Ishikawa (cell line): ENCODE measurements at regions not wholly inside any gene's neighbourhood (a gene's known extent, or its start where the extent isn't known, plus 50 kb on each side); places are given as distances from the start of the nearest gene placed in this dataset.

Source experiments
- CEBPB ChIP-seq: IDR thresholded peaks from 2 replicates; pipeline ENCODE4 v1.6.1; 2012
- EP300 ChIP-seq: IDR thresholded peaks from 2 replicates; pipeline ENCODE4 v1.6.1; 2012; ENCODE audit warnings: borderline replicate concordance
- RAD21 ChIP-seq: IDR thresholded peaks from 2 replicates; pipeline ENCODE4 v1.6.1; 2012; ENCODE audit warnings: low read depth
- TAF1 ChIP-seq: IDR thresholded peaks from 2 replicates; pipeline ENCODE4 v1.6.1; 2012; ENCODE audit warnings: low read depth, mild to moderate bottlenecking
- TEAD4 ChIP-seq: IDR thresholded peaks from 2 replicates; pipeline ENCODE4 v1.6.1; 2012
- YY1 ChIP-seq: IDR thresholded peaks from 2 replicates; pipeline ENCODE4 v1.6.1; 2012; ENCODE audit warnings: low read depth
- TF ChIP-seq, protein P1 (sequence below): IDR thresholded peaks from 2 replicates; pipeline ENCODE4 v1.6.1; 2012

DNA sequence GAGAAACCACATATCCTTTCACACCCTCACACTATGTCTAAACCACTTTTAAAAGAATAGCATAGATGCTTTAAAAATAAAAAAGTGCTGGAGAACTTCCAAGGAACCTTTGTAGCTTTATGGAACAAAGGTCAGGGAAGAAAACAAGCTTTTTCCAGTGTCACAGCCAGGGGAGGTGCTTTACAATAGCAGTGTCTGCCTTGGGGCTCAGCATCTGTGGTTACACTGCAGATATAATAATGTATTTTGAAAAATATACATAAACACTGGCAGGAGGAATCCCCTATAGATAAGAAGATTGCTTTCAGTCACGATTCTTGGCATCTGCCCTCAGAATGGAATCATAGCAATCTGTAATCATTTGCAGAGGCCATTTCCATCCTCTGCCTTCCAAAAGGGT, 362.4 kb upstream of the LRRC3B start:
- TF ChIP-seq TEAD4 (no peak), TAF1 (no peak), EP300 (no peak), YY1 (no peak), RAD21 (no peak), CEBPB (no peak)
- TF ChIP-seq, protein P1, sequence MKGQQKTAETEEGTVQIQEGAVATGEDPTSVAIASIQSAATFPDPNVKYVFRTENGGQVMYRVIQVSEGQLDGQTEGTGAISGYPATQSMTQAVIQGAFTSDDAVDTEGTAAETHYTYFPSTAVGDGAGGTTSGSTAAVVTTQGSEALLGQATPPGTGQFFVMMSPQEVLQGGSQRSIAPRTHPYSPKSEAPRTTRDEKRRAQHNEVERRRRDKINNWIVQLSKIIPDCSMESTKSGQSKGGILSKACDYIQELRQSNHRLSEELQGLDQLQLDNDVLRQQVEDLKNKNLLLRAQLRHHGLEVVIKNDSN: no peak
